IMR-90 (cell line): ENCODE measurements at regions not wholly inside any gene's neighbourhood (a gene's known extent, or its start where the extent isn't known, plus 50 kb on each side); places are given as distances from the start of the nearest gene placed in this dataset.

Source experiments
- FOS ChIP-seq: fragments of 150-350 bp; IDR thresholded peaks from 2 replicates; pipeline ENCODE4 v1.6.1; 2016; ENCODE audit warnings: low read depth, low read length
- MAFK ChIP-seq: IDR thresholded peaks from 2 replicates; pipeline ENCODE4 v1.6.1; 2012; ENCODE audit warnings: low read depth, low read length, improper control_type of control experiment
- NFE2L2 ChIP-seq: fragments of 150-350 bp; IDR thresholded peaks from 2 replicates; pipeline ENCODE4 v1.6.1; 2016; ENCODE audit warnings: low read depth, mild to moderate bottlenecking, low read length
- POLR2A ChIP-seq: IDR thresholded peaks from 2 replicates; pipeline ENCODE4 v1.6.1; 2012; ENCODE audit warnings: mild to moderate bottlenecking, low read depth, low read length
- RAD21 ChIP-seq: IDR thresholded peaks from 2 replicates; pipeline ENCODE4 v1.6.1; 2012; ENCODE audit warnings: low read length, improper control_type of control experiment
- RCOR1 ChIP-seq: IDR thresholded peaks from 2 replicates; pipeline ENCODE4 v1.6.1; 2012; ENCODE audit warnings: mild to moderate bottlenecking, low read length, improper control_type of control experiment; ENCODE audit not compliant: insufficient replicate concordance
- RFX5 ChIP-seq: IDR thresholded peaks from 2 replicates; pipeline ENCODE4 v1.8.0; 2012; ENCODE audit warnings: low read depth, mild to moderate bottlenecking, low read length, moderate library complexity
- SMC3 ChIP-seq: fragments of 150-350 bp; IDR thresholded peaks from 2 replicates; pipeline ENCODE4 v1.6.1; 2016; ENCODE audit warnings: low read depth, mild to moderate bottlenecking, antibody characterized with exemption, low read length, moderate library complexity
- TF ChIP-seq, protein P1 (sequence below): conservative IDR thresholded peaks from 2 replicates; pipeline ENCODE4 v1.5.1; 2012; ENCODE audit warnings: mild to moderate bottlenecking, low read depth, low read length, improper control_type of control experiment
- TF ChIP-seq, protein P2 (sequence below): fragments of 150-350 bp; IDR thresholded peaks from 2 replicates; pipeline ENCODE4 v1.6.1; 2017; ENCODE audit warnings: mild to moderate bottlenecking, antibody characterized with exemption, low read length, low read depth

DNA sequence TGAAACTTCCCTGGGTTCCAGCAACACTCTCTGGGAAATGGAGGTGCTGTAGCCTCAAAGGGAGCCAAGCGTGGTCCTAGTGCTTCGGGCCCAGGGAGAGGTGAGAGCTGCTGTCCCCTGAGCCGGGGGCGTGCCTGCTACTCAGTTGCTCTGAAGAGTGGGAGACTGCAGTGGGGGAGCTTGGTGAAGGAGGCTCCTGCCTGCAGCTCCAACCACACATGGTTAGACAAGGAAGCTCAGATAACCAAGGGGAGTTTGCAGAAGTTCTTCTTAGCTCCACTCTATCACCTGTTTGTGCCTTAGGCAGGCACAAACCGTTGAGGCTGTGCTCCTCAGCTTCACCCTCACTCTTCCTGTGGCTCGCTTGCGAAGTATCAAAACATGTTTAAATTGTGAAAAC is 53.6 kb upstream of the TRPM1 start:
- TF ChIP-seq, protein P1, sequence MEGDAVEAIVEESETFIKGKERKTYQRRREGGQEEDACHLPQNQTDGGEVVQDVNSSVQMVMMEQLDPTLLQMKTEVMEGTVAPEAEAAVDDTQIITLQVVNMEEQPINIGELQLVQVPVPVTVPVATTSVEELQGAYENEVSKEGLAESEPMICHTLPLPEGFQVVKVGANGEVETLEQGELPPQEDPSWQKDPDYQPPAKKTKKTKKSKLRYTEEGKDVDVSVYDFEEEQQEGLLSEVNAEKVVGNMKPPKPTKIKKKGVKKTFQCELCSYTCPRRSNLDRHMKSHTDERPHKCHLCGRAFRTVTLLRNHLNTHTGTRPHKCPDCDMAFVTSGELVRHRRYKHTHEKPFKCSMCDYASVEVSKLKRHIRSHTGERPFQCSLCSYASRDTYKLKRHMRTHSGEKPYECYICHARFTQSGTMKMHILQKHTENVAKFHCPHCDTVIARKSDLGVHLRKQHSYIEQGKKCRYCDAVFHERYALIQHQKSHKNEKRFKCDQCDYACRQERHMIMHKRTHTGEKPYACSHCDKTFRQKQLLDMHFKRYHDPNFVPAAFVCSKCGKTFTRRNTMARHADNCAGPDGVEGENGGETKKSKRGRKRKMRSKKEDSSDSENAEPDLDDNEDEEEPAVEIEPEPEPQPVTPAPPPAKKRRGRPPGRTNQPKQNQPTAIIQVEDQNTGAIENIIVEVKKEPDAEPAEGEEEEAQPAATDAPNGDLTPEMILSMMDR = no peak
- TF ChIP-seq POLR2A = no peak
- no peak for TF ChIP-seq RFX5
- TF ChIP-seq RCOR1 = no peak
- TF ChIP-seq RAD21 = no peak
- no peak for TF ChIP-seq NFE2L2
- no peak for TF ChIP-seq SMC3
- no peak for TF ChIP-seq FOS
- no peak for TF ChIP-seq MAFK
- TF ChIP-seq, protein P2, sequence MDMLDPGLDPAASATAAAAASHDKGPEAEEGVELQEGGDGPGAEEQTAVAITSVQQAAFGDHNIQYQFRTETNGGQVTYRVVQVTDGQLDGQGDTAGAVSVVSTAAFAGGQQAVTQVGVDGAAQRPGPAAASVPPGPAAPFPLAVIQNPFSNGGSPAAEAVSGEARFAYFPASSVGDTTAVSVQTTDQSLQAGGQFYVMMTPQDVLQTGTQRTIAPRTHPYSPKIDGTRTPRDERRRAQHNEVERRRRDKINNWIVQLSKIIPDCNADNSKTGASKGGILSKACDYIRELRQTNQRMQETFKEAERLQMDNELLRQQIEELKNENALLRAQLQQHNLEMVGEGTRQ = no peak
